ENCODE measurements at regions not wholly inside any gene's neighbourhood (a gene's known extent, or its start where the extent isn't known, plus 50 kb on each side); places are given as distances from the start of the nearest gene placed in this dataset.

DNA sequence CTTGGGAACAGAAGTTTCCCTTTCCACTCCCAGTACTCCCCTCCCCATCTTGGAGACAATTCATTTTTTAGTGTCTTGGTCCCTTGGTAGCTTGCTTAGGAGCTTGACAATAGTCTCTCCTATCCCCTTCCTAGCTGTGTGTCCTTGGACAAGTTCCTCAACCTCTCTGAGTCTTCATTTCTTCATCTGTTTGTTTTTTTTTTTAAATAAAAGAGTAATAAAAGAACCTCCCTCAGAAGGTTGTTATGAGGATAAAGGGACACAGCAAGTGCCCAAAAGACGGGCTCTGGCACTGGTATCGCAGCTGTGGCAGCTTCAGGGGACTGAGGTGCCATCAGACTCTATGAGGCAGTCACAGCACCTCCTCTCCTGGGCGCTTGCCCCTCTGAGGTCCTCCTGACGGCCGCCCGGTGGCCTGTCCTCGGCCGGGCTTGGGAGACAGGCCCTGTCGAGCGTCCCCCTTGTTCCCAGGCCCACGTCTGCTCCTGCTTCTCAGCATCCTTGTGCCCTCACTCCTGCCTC is 689.2 kb downstream of the MATN1 start:
- Mint-ChIP-seq H3K9me3 (ENCODE audit: low read depth) (peaks cover 7% of the 10 kb centered on the region), H3K4me3 (ENCODE audit: low read depth) (no peak overlapping the region), H3K4me1 (ENCODE audit: low read depth) (no peaks in the 10 kb centered on the region), H3K27me3 (no peaks in the 10 kb centered on the region), H3K27ac (no peak overlapping the region), H3K36me3 (ENCODE audit: insufficient read depth) (peaks cover 2% of the 10 kb centered on the region)
- DNase-seq (ENCODE audit: low spot score, unreplicated experiment): no peak
- TF ChIP-seq, protein P1, sequence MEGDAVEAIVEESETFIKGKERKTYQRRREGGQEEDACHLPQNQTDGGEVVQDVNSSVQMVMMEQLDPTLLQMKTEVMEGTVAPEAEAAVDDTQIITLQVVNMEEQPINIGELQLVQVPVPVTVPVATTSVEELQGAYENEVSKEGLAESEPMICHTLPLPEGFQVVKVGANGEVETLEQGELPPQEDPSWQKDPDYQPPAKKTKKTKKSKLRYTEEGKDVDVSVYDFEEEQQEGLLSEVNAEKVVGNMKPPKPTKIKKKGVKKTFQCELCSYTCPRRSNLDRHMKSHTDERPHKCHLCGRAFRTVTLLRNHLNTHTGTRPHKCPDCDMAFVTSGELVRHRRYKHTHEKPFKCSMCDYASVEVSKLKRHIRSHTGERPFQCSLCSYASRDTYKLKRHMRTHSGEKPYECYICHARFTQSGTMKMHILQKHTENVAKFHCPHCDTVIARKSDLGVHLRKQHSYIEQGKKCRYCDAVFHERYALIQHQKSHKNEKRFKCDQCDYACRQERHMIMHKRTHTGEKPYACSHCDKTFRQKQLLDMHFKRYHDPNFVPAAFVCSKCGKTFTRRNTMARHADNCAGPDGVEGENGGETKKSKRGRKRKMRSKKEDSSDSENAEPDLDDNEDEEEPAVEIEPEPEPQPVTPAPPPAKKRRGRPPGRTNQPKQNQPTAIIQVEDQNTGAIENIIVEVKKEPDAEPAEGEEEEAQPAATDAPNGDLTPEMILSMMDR (IDR thresholded peaks at IDR 0.05; ENCODE audit: unreplicated experiment): no peak

GRCh38 chr1:30033256-30034104 is 689.9 kb downstream of the MATN1 start:
- H3K27ac Mint-ChIP-seq: no peak overlapping the region

GRCh38 chr1:30032302-30032701 is 691.1 kb downstream of the MATN1 start:
- Mint-ChIP-seq H3K27ac (no peak overlapping the region), H3K4me3 (ENCODE audit: low read depth) (no peak overlapping the region), H3K27me3 (no peaks in the 10 kb centered on the region), H3K9me3 (ENCODE audit: low read depth) (peaks cover 7% of the 10 kb centered on the region), H3K4me1 (ENCODE audit: low read depth) (no peaks in the 10 kb centered on the region), H3K36me3 (ENCODE audit: insufficient read depth) (peaks cover 2% of the 10 kb centered on the region)
- DNase-seq (ENCODE audit: low spot score, unreplicated experiment): no peak
- TF ChIP-seq, protein P1 (IDR thresholded peaks at IDR 0.05; ENCODE audit: unreplicated experiment): no peak

More at GRCh38 chr1:30033256-30034104, 689.9 kb downstream of the MATN1 start:
- Mint-ChIP-seq H3K36me3 (ENCODE audit: insufficient read depth) (peaks cover 2% of the 10 kb centered on the region), H3K27me3 (no peaks in the 10 kb centered on the region), H3K4me3 (ENCODE audit: low read depth) (no peak overlapping the region), H3K9me3 (ENCODE audit: low read depth) (peaks cover 7% of the 10 kb centered on the region), H3K4me1 (ENCODE audit: low read depth) (no peaks in the 10 kb centered on the region)
- DNase-seq (ENCODE audit: low spot score, unreplicated experiment): no peak
- TF ChIP-seq, protein P1 (IDR thresholded peaks at IDR 0.05; ENCODE audit: unreplicated experiment): no peak

- Mint-ChIP-seq H3K4me3 (ENCODE audit: low read depth) (no peak overlapping the region), H3K36me3 (ENCODE audit: insufficient read depth) (peaks cover 2% of the 10 kb centered on the region), H3K9me3 (ENCODE audit: low read depth) (peaks cover 7% of the 10 kb centered on the region), H3K27ac (no peak overlapping the region), H3K4me1 (ENCODE audit: low read depth) (no peaks in the 10 kb centered on the region), H3K27me3 (no peaks in the 10 kb centered on the region)
- TF ChIP-seq, protein P1 (IDR thresholded peaks at IDR 0.05; ENCODE audit: unreplicated experiment): no peak
- DNase-seq (ENCODE audit: low spot score, unreplicated experiment): no peak
These were observed 693.7 kb downstream of the MATN1 start for GRCh38 chr1:30029677-30030076.

GRCh38 chr1:30028939-30029338 is 694.4 kb downstream of the MATN1 start:
- Mint-ChIP-seq H3K4me1 (ENCODE audit: low read depth) (no peaks in the 10 kb centered on the region), H3K4me3 (ENCODE audit: low read depth) (no peak overlapping the region), H3K9me3 (ENCODE audit: low read depth) (peaks cover 7% of the 10 kb centered on the region), H3K36me3 (ENCODE audit: insufficient read depth) (peaks cover 2% of the 10 kb centered on the region), H3K27me3 (no peaks in the 10 kb centered on the region), H3K27ac (no peak overlapping the region)
- DNase-seq (ENCODE audit: low spot score, unreplicated experiment): no peak
- TF ChIP-seq, protein P1 (IDR thresholded peaks at IDR 0.05; ENCODE audit: unreplicated experiment): no peak

All from progenitor cell of endocrine pancreas (in vitro differentiated cells).